ENCODE measurements at regions not wholly inside any gene's neighbourhood (a gene's known extent, or its start where the extent isn't known, plus 50 kb on each side); places are given as distances from the start of the nearest gene placed in this dataset.

- CTCF ChIA-PET = no interaction called here
- no peak overlapping the region for H3K14ac ChIP-seq (replicated peaks; ENCODE audit: low read depth, low read length)
- TF ChIP-seq CHD1 (IDR thresholded peaks at IDR 0.05; ENCODE audit: low read depth, low read length) = no peak
- no peak for TF ChIP-seq CTCF (conservative IDR thresholded peaks at IDR 0.05; ENCODE audit: low read depth, low read length)
- no peak for TF ChIP-seq BHLHE40 (IDR thresholded peaks at IDR 0.05; ENCODE audit: low read depth, low read length)
- TF ChIP-seq MXI1 (IDR thresholded peaks at IDR 0.05; ENCODE audit: borderline replicate concordance, low read depth, low read length) = no peak
- TF ChIP-seq POLR2A (IDR thresholded peaks at IDR 0.05; ENCODE audit: low read depth, low read length) = no peak
- TF ChIP-seq MAFK (IDR thresholded peaks at IDR 0.05; ENCODE audit: low read depth, low read length) = no peak
- TF ChIP-seq NFE2L2 (IDR thresholded peaks at IDR 0.05; ENCODE audit: low read depth, low read length) = no peak
Measured at GRCh38 chr18:56414357-56414756, 224.0 kb downstream of the TXNL1 start.

More at GRCh38 chr18:56414357-56414756, 224.0 kb downstream of the TXNL1 start:
- Histone ChIP-seq H2AFZ (replicated peaks; ENCODE audit: low read length, poor library complexity) (no peak overlapping the region), H3K56ac (ENCODE audit: extremely low read depth, insufficient read depth, low read length) (no peak overlapping the region), H4K5ac (ENCODE audit: low read depth, low read length) (no peak overlapping the region), H3K18ac (ENCODE audit: low read depth, low read length) (no peak overlapping the region), H3K36me3 (ENCODE audit: control insufficient read depth, insufficient read depth, low read length) (no peaks in the 10 kb centered on the region), H3K27me3 (ENCODE audit: control insufficient read depth, insufficient read depth, low read length) (no peaks in the 10 kb centered on the region; the same call in 1 of the 2 replicates), H2AK5ac (ENCODE audit: low read depth, low read length) (no peak overlapping the region), H2BK20ac (ENCODE audit: low read depth, low read length) (no peak overlapping the region), H3K9me3 (ENCODE audit: control insufficient read depth, insufficient read depth, low read length) (no peaks in the 10 kb centered on the region), H2BK5ac (ENCODE audit: low read depth, low read length, poor library complexity, severe bottlenecking) (no peak overlapping the region), H4K8ac (ENCODE audit: low read depth in 2 of 2, low read length in 2 of 2) (no peak overlapping the region), H4K20me1 (ENCODE audit: insufficient read depth, low read length) (no peaks in the 10 kb centered on the region), H2BK15ac (ENCODE audit: low read depth, low read length) (no peak overlapping the region), H2BK120ac (ENCODE audit: low read depth, low read length) (no peak overlapping the region), H3K23ac (ENCODE audit: low read depth, low read length) (no peak overlapping the region), H3K4me2 (ENCODE audit: low read depth, low read length) (no peak overlapping the region), H3K9me1 (ENCODE audit: insufficient read depth, low read length) (no peaks in the 10 kb centered on the region), H3K4ac (ENCODE audit: low read depth, low read length) (no peak overlapping the region), H2AK9ac (replicated peaks; ENCODE audit: low read depth, low read length, poor library complexity) (no peak overlapping the region), H4K91ac (ENCODE audit: insufficient read depth, low read depth, low read length) (no peak overlapping the region), H3K79me1 (ENCODE audit: low read depth in 1 of 2, low read length in 2 of 2) (no peaks in the 10 kb centered on the region), H3K4me3 (ENCODE audit: insufficient read depth, low read depth, low read length) (no peak overlapping the region), H3K4me1 (ENCODE audit: control insufficient read depth, insufficient read depth, low read length) (no peaks in the 10 kb centered on the region), H3K27ac (ENCODE audit: insufficient read depth, low read length) (no peak overlapping the region), H3K9ac (ENCODE audit: low read depth, low read length) (no peak overlapping the region)
- intact Hi-C loops (cut with micrococcal nuclease) (no loop called here), dilution Hi-C loops (cut with HindIII; ENCODE audit: low sequenced_read_pairs, unreplicated experiment) (no loop called here), in situ Hi-C loops (cut with MboI; ENCODE audit: low sequenced_read_pairs) (no loop called here)
- no peak for DNase-seq
- POLR2A ChIA-PET (ENCODE audit: unreplicated experiment) = interaction anchor here (0.6 kb wide), 1 partner anchor 13 kb away, joined by 3 read pairs; no protein-coding TSS in a partner anchor
- WGBS, 2 experiments (ENCODE audit: extremely low coverage in 2 of 2, insufficient read length in 1 of 2) = no CpG with 5 or more reads among the region's 2 CpGs
- BruUV-seq (replicated peaks) = no TSS peak
- ATAC-seq (ENCODE audit: low read depth) = no peak

All from IMR-90 (cell line).